Gastroesophageal sphincter (tissue), 3 donors: ENCODE measurements at regions not wholly inside any gene's neighbourhood (a gene's known extent, or its start where the extent isn't known, plus 50 kb on each side); places are given as distances from the start of the nearest gene placed in this dataset.

Source experiments
- EP300 ChIP-seq: sonication (generic); formaldehyde crosslinking; IDR thresholded peaks from one replicate; pipeline ENCODE4 v1.6.1; 2017; ENCODE audit warnings: antibody characterized with exemption, mild to moderate bottlenecking
- POLR2A ChIP-seq, 2 donors: fragments of 450-650 bp; IDR thresholded peaks; one replicate each; pipeline ENCODE4 v1.6.1; 2017; ENCODE audit warnings: antibody characterized with exemption in 2 of 2, mild to moderate bottlenecking in 2 of 2, moderate library complexity in 1 of 2
- POLR2AphosphoS5 ChIP-seq: sonication (generic); formaldehyde crosslinking; IDR thresholded peaks from one replicate; pipeline ENCODE4 v1.6.1; 2017; ENCODE audit warnings: antibody characterized with exemption
- TF ChIP-seq, protein P1 (sequence below), 4 experiments: fragments of 200-600 bp in 2 of 4; fragments of 450-650 bp in 2 of 4; sonication (generic) in 1 of 4; IDR thresholded peaks; one replicate each; pipeline ENCODE4 v1.5.1; 2017 to 2019; ENCODE audit warnings: antibody characterized with exemption in 4 of 4, mild to moderate bottlenecking in 2 of 4, moderate library complexity in 2 of 4

DNA sequence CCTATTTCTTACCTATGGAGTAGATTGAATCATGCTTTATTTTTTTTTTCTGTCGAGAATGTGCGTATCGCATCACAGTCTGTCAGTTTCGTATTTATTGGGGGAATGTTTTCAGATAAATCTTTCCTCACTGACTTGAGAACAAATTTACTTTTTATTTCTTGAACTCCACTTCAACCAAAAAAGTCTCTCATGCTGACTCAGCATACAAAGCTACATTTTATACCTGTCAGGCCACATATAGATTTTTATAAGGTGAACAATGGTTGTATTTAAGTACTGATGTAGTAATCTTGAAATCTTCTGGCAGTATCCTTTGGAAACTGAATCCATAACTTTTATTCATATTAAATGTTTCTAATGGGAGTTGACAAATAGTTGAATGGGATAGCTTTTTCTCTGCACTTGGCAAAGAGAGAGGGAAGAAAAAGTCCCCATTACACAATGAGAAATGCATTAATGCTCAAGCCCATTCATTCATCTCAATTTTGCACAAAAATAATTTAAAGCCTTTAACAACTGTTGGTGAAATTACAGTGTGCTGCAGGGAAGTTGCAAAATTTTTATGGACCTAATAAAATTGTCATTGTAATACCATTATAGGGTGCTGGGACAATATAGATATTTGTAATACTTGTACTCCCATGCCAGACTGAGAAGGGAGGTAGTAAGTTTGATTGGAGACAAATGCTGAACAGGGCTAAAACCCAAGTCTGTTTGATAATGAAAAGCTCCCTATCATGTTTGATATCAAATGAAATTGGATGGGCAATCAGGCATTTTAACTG is 367.6 kb downstream of the HLX start:
- TF ChIP-seq, protein P1, sequence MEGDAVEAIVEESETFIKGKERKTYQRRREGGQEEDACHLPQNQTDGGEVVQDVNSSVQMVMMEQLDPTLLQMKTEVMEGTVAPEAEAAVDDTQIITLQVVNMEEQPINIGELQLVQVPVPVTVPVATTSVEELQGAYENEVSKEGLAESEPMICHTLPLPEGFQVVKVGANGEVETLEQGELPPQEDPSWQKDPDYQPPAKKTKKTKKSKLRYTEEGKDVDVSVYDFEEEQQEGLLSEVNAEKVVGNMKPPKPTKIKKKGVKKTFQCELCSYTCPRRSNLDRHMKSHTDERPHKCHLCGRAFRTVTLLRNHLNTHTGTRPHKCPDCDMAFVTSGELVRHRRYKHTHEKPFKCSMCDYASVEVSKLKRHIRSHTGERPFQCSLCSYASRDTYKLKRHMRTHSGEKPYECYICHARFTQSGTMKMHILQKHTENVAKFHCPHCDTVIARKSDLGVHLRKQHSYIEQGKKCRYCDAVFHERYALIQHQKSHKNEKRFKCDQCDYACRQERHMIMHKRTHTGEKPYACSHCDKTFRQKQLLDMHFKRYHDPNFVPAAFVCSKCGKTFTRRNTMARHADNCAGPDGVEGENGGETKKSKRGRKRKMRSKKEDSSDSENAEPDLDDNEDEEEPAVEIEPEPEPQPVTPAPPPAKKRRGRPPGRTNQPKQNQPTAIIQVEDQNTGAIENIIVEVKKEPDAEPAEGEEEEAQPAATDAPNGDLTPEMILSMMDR (IDR thresholded peaks at IDR 0.05) = no peak
- no peak for TF ChIP-seq POLR2AphosphoS5
- TF ChIP-seq EP300 = no peak
- TF ChIP-seq POLR2A (IDR thresholded peaks at IDR 0.05) = no peak
